Neuron (in vitro differentiated cells): ENCODE measurements at regions not wholly inside any gene's neighbourhood (a gene's known extent, or its start where the extent isn't known, plus 50 kb on each side); places are given as distances from the start of the nearest gene placed in this dataset.

Experiments
- H2AFZ ChIP-seq: one replicate; pipeline ENCODE4 v1.6.1; 2013; ENCODE audit warnings: low read depth, mild to moderate bottlenecking, inconsistent platforms, low read length, moderate library complexity
- H3K27me3 ChIP-seq: one replicate; pipeline ENCODE4 v1.6.1; 2013; ENCODE audit warnings: low read length; ENCODE audit not compliant: insufficient read depth
- H3K36me3 ChIP-seq: one replicate; pipeline ENCODE4 v1.6.1; 2013; ENCODE audit warnings: low read length; ENCODE audit not compliant: insufficient read depth
- H3K4me1 ChIP-seq: one replicate; pipeline ENCODE4 v1.6.1; 2013; ENCODE audit warnings: low read length; ENCODE audit not compliant: insufficient read depth
- H3K4me3 ChIP-seq: 2 replicates; pipeline ENCODE4 v1.5.1; 2013; ENCODE audit warnings: mild to moderate bottlenecking, low read length, moderate library complexity
- H3K9me3 ChIP-seq: one replicate; pipeline ENCODE4 v1.6.1; 2013; ENCODE audit warnings: low read length

DNA sequence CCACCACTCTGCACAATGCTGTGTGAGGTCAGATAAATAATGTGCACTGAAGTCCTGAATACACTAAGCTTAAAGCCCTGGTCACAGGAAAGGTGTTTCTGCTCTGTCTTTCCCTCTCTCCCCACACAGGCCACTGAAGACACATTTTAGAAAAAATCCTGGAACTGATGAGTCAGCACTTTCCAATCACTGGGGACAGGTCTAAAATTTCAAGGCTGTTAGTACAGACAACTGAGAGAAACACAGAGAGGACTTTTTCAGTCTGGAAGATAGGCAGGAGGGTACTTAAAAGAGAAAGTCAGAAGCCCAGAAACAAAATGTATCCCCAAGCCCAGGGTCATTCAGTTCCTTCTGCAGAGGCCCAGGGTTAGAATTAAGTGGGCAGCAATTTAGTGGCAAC is 333.9 kb upstream of the CCDC196 start:
- H3K4me3 ChIP-seq = no peak overlapping the region

DNA sequence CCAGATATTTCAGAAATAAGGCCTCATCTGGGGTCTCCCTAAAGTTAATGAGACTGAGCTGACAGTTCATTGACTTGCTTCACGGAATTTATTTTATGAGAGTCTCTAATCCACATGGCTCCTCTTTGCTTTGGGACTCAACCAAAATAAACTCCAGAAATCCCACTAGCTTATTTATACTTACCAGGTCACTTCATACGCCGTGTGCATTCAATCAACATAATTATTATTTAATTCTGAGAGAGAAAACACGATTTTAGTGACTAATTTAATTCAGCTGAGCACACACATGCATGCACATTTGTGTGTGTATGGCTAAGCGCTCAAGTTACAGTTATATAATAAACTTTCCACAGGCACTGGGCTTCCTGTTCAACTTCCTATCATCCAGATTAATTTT is 333.4 kb upstream of the CCDC196 start:
- H3K4me1 ChIP-seq = no peaks in the 10 kb centered on the region
- H3K9me3 ChIP-seq = no peaks in the 10 kb centered on the region
- no peaks in the 10 kb centered on the region for H3K27me3 ChIP-seq
- H3K36me3 ChIP-seq = no peaks in the 10 kb centered on the region
- H3K4me3 ChIP-seq = no peak overlapping the region
- H2AFZ ChIP-seq = no peak overlapping the region

More for the DNA sequence above, 333.9 kb upstream of the CCDC196 start:
- H3K9me3 ChIP-seq = no peaks in the 10 kb centered on the region
- no peaks in the 10 kb centered on the region for H3K27me3 ChIP-seq
- H3K4me1 ChIP-seq = no peaks in the 10 kb centered on the region
- H2AFZ ChIP-seq = no peak overlapping the region
- no peaks in the 10 kb centered on the region for H3K36me3 ChIP-seq

DNA sequence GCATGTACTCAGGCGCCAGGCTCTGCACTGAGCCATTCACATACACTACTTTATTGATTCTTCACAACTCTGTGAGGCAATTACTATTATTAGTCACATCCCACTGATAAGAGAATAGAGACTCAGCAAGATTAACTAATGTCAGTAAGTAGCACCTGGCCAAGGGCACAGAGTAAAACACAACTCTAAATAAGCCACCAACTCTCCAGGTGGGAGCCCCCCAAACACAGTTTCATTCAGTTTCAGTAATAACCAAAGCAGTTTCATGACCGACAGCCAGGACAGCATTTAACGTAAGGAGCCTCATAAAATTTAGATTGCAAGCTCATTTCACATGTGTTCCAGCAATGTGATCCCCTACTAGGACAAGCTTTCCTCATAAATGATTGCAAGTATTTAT is 323.1 kb upstream of the CCDC196 start:
- Histone ChIP-seq H3K4me3 (no peak overlapping the region), H2AFZ (no peak overlapping the region), H3K9me3 (no peaks in the 10 kb centered on the region), H3K4me1 (no peaks in the 10 kb centered on the region), H3K36me3 (no peaks in the 10 kb centered on the region), H3K27me3 (no peaks in the 10 kb centered on the region)

DNA sequence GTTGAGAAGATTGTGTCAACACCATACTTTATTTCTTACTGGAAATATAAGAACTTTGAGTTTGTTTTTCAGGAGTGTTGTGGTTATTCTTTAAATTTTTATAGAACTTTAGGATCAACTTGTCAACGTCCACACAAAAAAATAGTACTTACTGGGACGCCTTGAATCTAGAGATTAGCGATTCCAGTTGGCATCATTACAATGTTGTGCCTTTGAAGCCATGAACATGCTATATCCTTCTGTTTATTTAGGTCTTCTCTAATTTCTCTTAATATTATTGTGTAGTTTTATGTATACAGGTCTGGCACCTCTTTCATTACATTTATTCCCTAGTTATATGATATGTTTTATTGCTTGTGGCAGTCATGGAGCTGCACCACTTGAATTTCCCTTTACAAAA is 320.8 kb upstream of the CCDC196 start:
- Histone ChIP-seq H3K4me1 (no peaks in the 10 kb centered on the region), H3K4me3 (no peak overlapping the region), H3K36me3 (no peaks in the 10 kb centered on the region)

DNA sequence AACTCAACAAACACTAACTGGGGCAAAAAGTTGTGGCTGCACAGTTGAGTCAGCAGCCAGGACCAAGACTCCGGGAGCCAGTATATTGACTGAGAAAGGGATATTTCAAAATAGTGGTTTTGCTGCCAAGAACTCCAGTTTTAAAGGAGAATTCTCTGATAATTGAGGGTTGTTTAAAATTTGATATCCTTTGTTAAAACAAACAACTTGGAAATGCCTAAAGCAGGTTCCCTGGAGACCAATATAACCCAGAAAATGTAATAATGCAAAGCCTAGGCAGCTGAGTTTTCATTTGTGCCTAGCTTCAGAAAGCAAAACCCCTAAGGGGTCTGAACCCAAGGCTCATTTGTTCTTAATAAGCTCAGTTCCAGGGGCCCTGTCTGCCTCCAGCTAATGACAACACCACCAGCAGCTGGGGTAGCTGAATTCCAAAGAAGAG is 311.7 kb upstream of the CCDC196 start:
- no peaks in the 10 kb centered on the region for H3K36me3 ChIP-seq
- H3K4me1 ChIP-seq = no peaks in the 10 kb centered on the region
- H3K9me3 ChIP-seq = no peaks in the 10 kb centered on the region
- H2AFZ ChIP-seq = no peak overlapping the region
- no peak overlapping the region for H3K4me3 ChIP-seq
- no peaks in the 10 kb centered on the region for H3K27me3 ChIP-seq

More for the DNA sequence above, 320.8 kb upstream of the CCDC196 start:
- Histone ChIP-seq H3K27me3 (no peaks in the 10 kb centered on the region), H2AFZ (no peak overlapping the region), H3K9me3 (no peaks in the 10 kb centered on the region)

DNA sequence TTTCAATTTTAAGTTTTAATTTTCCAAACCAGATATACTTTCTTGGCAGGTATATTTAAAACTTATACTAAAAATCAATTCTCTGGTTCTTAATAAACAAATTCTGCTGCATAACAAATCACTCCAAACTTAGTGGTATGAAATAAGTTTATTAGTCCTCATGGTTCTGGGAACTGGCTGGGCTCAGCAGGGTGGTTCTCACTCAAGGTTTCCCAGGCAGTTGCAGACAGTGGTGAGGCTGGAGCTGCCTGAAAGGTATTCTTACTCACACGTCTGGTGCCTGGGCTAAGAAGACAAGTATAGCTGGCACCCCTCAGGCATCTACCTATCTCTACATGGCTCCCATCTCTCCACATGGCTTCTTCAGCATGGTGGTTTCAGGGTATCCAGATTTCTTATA is 308.2 kb upstream of the CCDC196 start:
- Histone ChIP-seq H3K27me3 (no peaks in the 10 kb centered on the region), H3K9me3 (no peaks in the 10 kb centered on the region), H3K4me3 (no peak overlapping the region), H2AFZ (no peak overlapping the region), H3K36me3 (no peaks in the 10 kb centered on the region), H3K4me1 (no peaks in the 10 kb centered on the region)

DNA sequence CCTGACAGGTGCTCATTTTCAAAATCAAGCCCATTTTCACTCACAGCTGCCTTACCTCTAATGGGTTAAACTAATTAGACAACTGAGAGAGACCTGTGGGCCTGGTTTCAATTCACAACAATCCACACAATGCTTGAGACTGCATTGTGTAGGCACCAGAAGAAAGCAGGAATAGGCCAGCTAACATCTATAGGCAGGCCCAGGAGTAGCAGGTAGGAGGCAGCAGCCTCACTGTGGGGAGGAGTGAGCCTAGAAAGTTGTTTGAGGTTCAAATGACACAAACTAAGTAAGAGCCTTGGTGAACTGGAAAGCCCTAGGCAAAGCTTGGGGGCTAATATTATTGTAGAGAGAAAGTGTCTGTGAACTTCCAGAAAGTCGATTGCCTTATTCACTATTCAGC is 289.5 kb upstream of the CCDC196 start:
- H3K4me1 ChIP-seq = no peaks in the 10 kb centered on the region
- no peak overlapping the region for H3K4me3 ChIP-seq
- H3K36me3 ChIP-seq = no peaks in the 10 kb centered on the region
- no peak overlapping the region for H2AFZ ChIP-seq
- no peaks in the 10 kb centered on the region for H3K27me3 ChIP-seq
- no peaks in the 10 kb centered on the region for H3K9me3 ChIP-seq

DNA sequence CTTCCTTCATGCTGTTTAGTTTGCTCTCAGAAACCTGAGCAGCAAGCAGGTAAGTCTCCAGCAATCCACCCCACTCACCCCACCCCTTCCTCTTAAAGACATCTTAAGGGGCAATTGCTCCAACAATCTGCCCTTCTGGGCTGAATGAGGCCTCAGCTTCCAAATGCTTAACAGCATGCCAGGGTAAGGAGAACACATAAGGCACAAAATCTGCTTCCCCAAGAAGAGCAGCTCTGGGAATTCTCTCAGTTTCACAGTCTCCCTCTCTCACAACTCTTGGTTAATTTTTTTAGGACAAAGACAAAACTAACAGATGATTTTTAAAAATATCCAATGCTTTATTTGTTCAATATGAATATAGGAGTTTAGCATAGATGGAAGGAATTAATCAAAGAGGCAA is 288.9 kb upstream of the CCDC196 start:
- Histone ChIP-seq H3K9me3 (no peaks in the 10 kb centered on the region), H3K36me3 (no peaks in the 10 kb centered on the region), H3K4me1 (no peaks in the 10 kb centered on the region), H3K27me3 (no peaks in the 10 kb centered on the region), H3K4me3 (no peak overlapping the region), H2AFZ (no peak overlapping the region)

DNA sequence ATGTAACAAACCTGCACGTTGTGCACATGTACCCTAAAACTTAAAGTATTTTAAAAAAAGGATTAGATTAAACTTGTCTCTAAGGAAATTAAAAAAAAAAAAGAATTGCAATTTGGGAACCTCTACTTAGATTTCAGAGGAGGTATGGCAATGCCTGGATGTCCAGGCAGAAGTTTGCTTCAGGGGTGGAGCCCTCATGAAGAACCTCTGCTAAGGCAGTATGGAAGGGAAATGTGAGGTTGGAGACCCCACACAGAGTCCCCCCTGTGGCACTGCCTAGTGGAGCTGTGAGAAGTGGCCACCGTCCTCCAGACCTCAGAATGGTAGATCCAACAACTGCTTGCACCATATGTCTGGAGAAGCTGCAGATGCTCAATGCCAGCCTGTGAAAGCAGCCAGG is 279.6 kb upstream of the CCDC196 start:
- no peaks in the 10 kb centered on the region for H3K9me3 ChIP-seq
- no peak overlapping the region for H2AFZ ChIP-seq
- H3K4me1 ChIP-seq = no peaks in the 10 kb centered on the region
- no peak overlapping the region for H3K4me3 ChIP-seq
- H3K27me3 ChIP-seq = no peaks in the 10 kb centered on the region
- H3K36me3 ChIP-seq = no peaks in the 10 kb centered on the region

DNA sequence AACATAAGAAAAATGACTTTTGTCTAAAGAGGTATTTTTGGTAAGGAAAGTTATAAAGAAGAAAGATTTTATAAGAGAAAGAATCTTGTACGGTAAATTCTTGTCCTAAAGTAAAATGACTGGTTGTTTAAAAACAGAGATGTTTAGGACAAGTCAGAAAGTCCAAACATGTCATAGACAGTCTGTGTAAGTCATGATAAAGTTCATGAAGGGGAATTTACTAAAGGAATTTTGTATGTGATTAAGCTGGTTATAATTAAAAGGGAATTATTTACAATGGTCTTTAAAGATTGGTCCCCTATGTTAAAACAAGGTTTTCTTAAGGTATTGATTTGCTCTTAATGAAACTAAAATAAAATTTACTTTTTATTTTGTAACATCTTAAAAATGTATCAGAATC is 269.4 kb upstream of the CCDC196 start:
- no peaks in the 10 kb centered on the region for H3K27me3 ChIP-seq
- no peak overlapping the region for H2AFZ ChIP-seq
- H3K4me3 ChIP-seq = no peak overlapping the region
- H3K4me1 ChIP-seq = peaks cover 3% of the 10 kb centered on the region
- peaks cover 8% of the 10 kb centered on the region for H3K9me3 ChIP-seq
- no peaks in the 10 kb centered on the region for H3K36me3 ChIP-seq

DNA sequence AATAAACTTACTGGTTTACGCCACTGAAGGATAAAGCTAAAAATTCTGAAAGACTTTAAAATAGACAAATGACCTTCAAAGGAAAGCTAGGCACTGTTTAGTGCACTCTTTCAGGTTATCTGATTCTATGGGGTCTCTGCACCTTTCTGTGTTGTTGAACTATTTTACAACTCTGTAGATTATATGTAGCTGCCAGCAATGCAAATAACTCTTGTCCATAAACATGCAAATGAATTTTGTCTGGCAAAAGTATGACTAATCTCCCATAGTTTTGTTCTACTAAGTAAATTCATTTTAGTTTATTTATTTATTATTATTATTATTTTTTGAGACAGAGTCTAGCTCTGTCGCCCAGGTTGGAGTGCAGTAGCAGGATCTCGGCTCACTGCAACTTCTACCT is 266.3 kb upstream of the CCDC196 start:
- Histone ChIP-seq H2AFZ (no peak overlapping the region), H3K4me3 (no peak overlapping the region), H3K9me3 (peaks cover 8% of the 10 kb centered on the region), H3K27me3 (no peaks in the 10 kb centered on the region), H3K4me1 (peaks cover 3% of the 10 kb centered on the region), H3K36me3 (no peaks in the 10 kb centered on the region)

DNA sequence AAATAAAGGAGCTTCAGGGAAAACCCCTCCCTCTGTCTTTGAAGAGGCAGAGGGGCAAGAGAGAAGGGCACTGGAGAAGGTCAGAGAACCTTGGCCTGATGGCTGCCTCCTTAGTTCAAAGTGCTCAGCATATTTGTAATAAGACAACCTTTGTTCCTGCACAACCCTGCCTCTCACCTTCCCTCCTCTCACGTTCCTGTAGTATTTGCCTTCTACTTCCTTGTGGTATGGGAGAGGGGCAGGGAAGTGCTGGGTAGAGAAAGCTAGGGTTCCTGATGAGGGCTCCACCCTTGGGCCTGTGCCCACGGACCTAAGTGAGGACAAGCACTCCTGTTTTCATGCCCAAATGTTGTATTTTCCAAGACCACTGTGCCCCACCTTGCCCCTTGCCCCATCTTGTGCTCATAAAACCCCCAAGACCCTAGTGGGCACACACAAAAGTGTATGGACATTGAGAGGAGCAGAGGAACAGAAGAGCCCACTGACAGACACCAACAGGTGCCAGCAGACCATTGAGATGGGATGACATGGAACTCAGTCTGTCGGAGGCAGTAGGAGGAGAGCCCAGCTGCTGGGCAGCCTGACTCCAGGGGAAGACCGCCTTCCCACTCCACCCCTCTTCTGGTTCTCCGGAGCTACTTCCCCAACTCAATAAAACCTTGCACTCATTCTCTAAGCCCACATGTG is 261.5 kb upstream of the CCDC196 start:
- Histone ChIP-seq H3K36me3 (no peaks in the 10 kb centered on the region), H3K4me3 (no peak overlapping the region), H3K4me1 (no peaks in the 10 kb centered on the region), H3K9me3 (no peaks in the 10 kb centered on the region), H3K27me3 (no peaks in the 10 kb centered on the region), H2AFZ (no peak overlapping the region)

DNA sequence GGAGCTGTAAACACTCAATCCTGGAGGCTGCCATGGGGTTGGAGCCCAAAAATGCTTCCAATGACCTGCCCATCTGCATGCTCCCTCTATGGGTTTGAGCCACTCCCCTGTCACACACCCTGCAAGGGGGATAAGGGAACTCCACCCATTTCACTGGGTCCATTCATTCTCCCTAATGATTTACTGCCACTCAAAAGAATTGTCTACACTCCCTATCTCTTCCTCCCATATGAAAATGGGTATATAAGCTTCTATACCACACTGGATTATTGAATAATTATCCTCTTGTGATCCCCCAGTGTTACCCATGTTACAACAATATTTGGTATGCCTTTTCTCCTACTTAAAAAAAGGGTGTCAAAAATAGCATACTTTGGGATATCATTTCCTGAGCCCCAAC is 260.8 kb upstream of the CCDC196 start:
- Histone ChIP-seq H3K4me1 (no peaks in the 10 kb centered on the region), H3K9me3 (no peaks in the 10 kb centered on the region), H2AFZ (no peak overlapping the region), H3K27me3 (no peaks in the 10 kb centered on the region), H3K4me3 (no peak overlapping the region), H3K36me3 (no peaks in the 10 kb centered on the region)

DNA sequence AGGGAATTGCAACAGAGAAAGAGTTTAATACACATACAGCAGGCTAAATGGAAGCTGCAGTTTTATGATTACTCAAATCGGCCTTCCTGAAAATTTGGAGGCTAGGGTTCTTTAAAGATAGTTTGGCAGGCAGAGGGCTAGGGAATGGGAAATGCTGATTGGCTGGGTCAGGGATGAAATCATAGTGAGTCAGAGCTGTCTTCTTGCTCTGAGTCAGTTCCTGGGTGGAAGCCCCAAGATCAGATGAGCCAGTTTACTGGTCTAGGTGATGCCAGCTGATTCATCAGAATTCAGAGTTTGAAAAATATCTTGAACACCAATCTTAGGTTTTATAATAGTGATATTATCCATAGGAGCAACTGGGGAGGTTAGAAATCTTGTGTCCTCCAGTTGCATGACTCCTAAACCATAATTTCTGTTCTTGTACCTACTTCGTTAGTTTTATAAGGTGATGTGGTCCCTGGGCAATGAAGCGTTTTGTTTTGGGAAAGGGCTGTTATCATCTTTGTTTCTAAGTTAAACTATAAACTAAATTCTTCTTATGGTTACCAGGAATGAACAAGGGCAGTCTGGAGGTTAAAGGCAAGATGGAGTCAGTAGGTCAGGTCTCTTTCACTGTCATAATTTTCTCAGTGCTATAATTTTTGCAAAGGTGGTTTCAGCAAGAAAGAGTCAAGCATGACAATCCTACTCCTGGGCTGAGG is 257.8 kb upstream of the CCDC196 start:
- no peaks in the 10 kb centered on the region for H3K4me1 ChIP-seq
- H3K27me3 ChIP-seq = no peaks in the 10 kb centered on the region
- no peaks in the 10 kb centered on the region for H3K36me3 ChIP-seq
- no peak overlapping the region for H3K4me3 ChIP-seq
- H2AFZ ChIP-seq = no peak overlapping the region
- no peaks in the 10 kb centered on the region for H3K9me3 ChIP-seq
